AG04450 (cell line): ENCODE measurements at regions not wholly inside any gene's neighbourhood (a gene's known extent, or its start where the extent isn't known, plus 50 kb on each side); places are given as distances from the start of the nearest gene placed in this dataset.

ENCODE experiments used
- CTCF ChIA-PET: fragments of 300-600, 350-600 bp; formaldehyde crosslinking; extraction: SDS; loops from one replicate; lab custom pipeline; 2022; ENCODE audit warnings: antibody characterized with exemption, inconsistent platforms; lab: Charles Lee
- POLR2A ChIA-PET: fragments of 350-600 bp; formaldehyde crosslinking; extraction: SDS; loops from one replicate; lab custom pipeline; 2021; ENCODE audit warnings: antibody characterized with exemption, inconsistent platforms; lab: Yijun Ruan, JAX
- DNase-seq: peaks from one replicate; pipeline ENCODE4 v3.0.0-alpha.2; 2011; ENCODE audit warnings: low read depth, low spot score
- H3K27ac ChIP-seq: one replicate; pipeline ENCODE4 v1.5.1; 2012; ENCODE audit warnings: low read depth, low read length, control low read depth
- H3K27me3 ChIP-seq: one replicate; pipeline ENCODE4 v1.6.0; 2012; ENCODE audit warnings: low read length; ENCODE audit not compliant: control insufficient read depth, insufficient read depth
- H3K4me3 ChIP-seq: 2 replicates; pipeline ENCODE4 v1.5.1; 2011; ENCODE audit warnings: mild to moderate bottlenecking, low read depth, low read length, control low read depth
- H3K9me3 ChIP-seq: 2 replicates; pipeline ENCODE4 v1.5.1; 2012; ENCODE audit warnings: low read length; ENCODE audit not compliant: control insufficient read depth, insufficient read depth
- TF ChIP-seq, protein P1 (sequence below): IDR thresholded peaks from 2 replicates; pipeline ENCODE4 v1.5.1; 2011; ENCODE audit warnings: low read depth, low read length, control low read depth, inconsistent platforms

DNA sequence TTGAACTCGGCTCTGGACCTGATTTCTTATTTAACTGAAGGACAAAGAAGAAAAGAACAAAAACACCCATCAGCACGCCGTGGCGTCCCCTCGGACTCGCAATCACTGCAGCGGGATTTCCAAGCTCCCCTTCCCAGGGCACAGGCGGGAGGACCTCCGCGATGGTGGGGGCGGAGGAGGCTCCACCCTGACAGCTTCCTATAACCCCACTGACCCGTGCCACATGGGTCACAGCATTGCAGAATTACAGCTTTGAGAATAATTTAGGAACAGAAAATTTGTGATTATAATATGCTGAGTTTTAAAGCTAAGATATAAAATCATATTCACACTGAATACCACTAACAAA, 129.7 kb upstream of the SEC61G start:
- Histone ChIP-seq H3K9me3 (no peaks in the 10 kb centered on the region), H3K27ac (no peak overlapping the region), H3K27me3 (no peaks in the 10 kb centered on the region), H3K4me3 (peak overlapping the region; percentile 46)
- CTCF ChIA-PET, result interaction anchor here (1.2 kb wide), 1 partner anchor 367 kb away, joined by 4 read pairs; no protein-coding TSS in a partner anchor
- POLR2A ChIA-PET, result no interaction called here
- TF ChIP-seq, protein P1, sequence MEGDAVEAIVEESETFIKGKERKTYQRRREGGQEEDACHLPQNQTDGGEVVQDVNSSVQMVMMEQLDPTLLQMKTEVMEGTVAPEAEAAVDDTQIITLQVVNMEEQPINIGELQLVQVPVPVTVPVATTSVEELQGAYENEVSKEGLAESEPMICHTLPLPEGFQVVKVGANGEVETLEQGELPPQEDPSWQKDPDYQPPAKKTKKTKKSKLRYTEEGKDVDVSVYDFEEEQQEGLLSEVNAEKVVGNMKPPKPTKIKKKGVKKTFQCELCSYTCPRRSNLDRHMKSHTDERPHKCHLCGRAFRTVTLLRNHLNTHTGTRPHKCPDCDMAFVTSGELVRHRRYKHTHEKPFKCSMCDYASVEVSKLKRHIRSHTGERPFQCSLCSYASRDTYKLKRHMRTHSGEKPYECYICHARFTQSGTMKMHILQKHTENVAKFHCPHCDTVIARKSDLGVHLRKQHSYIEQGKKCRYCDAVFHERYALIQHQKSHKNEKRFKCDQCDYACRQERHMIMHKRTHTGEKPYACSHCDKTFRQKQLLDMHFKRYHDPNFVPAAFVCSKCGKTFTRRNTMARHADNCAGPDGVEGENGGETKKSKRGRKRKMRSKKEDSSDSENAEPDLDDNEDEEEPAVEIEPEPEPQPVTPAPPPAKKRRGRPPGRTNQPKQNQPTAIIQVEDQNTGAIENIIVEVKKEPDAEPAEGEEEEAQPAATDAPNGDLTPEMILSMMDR, result no peak
- DNase-seq, result no peak

DNA sequence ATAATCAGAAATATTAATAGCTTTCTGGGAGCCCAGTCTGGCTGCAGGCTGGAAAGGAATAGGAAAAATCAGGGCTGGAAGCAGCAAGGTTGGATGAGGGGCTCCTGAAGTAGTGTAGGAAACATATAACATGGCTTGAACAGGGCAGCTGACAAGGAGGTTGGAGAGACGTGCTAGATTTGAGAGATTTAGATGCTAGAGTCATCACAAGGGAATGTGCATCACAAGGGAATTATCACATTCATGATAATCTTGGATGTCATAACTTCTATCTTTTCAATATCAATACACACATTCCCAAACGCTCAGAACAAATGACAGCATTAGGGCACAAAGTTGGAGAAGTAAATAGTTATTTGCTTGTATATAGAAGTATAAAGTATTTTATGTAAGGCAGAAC, 120.9 kb upstream of the EGFR start:
- Histone ChIP-seq H3K4me3 (no peak overlapping the region), H3K9me3 (no peaks in the 10 kb centered on the region), H3K27me3 (no peaks in the 10 kb centered on the region), H3K27ac (no peak overlapping the region)
- CTCF ChIA-PET, result interaction anchor here (1.0 to 1.8 kb wide), 2 partner anchors 55 to 357 kb away, joined by 3 to 4 read pairs; no protein-coding TSS in a partner anchor
- no peak for DNase-seq
- POLR2A ChIA-PET, result no interaction called here
- TF ChIP-seq, protein P1, result no peak

DNA sequence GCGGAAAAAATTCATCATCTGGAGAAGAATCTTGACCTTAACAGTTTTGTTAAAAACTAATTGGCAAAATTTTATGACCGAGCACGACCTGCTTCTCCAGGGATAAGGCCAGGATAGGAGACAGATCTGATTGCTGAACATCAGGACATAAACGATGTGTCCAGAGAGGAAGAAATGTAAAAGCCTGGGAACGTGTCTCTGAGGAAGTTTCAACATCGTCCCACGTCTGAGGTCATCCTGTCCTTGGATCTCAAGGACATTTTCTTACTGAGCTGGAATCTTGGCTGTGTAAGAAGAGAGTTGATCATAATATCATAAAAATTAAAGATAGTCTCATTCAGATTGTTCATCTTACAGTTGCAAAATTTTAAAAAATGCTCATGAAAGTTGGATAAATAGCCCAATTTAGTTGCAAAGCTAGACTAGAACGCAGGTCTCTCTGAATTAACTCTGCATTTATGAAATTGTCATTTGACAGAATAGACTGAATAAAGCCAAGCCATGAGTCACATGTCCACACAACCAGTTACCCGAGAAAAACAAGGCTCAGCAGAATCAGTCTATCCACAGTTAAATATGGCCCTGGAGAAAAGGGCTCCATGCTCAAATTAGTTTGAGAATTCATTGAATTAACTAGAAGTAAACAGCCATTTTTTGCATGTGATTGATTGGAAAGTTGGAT, 120.0 kb upstream of the EGFR start:
- Histone ChIP-seq H3K9me3 (no peaks in the 10 kb centered on the region), H3K27me3 (no peaks in the 10 kb centered on the region), H3K4me3 (no peak overlapping the region), H3K27ac (no peak overlapping the region)
- CTCF ChIA-PET, result no interaction called here
- POLR2A ChIA-PET, result no interaction called here
- no peak for DNase-seq
- TF ChIP-seq, protein P1, result no peak

DNA sequence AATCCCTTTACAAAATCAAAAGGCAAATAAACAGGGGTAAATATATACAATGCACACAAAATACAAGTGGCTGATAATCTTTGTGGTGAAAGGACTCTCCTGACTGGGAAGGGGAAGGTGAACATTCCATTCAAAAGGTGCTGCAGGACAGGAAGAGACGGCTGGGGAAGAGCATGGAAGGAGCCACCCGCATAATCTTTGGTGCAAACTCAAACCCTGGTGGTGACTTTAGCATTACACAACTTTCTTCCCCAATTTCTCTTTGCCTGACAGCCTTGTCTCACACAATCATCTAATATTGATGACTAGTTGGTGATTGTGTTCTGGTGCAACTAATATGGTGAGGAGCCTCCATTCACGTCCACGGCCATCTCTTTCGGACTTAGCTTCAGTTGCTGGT, 117.0 kb upstream of the EGFR start:
- TF ChIP-seq, protein P1, result no peak
- Histone ChIP-seq H3K27me3 (no peaks in the 10 kb centered on the region), H3K27ac (no peak overlapping the region), H3K4me3 (no peak overlapping the region), H3K9me3 (no peaks in the 10 kb centered on the region)
- CTCF ChIA-PET, result interaction anchor here (2.6 kb wide), 1 partner anchor 353 kb away, joined by 10 read pairs; no protein-coding TSS in a partner anchor
- no peak for DNase-seq
- POLR2A ChIA-PET, result no interaction called here

DNA sequence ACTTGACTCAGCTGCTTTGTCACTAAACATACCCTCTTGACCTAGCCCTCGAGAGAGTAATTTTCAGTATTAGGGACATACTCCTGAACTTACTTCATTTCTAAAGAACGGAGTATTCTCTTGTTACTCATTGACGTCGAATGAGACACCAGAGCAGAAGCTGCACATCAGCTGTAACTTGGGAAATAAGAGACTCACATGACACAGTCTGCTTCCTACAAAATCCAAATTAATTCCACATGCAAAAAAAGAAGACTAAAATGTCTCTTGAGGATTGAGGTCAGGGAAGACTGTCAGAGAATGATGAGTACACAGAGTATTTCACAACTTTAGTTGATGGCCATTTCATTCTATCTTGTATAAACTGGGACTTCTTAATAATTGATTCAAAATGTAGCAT, 114.7 kb upstream of the EGFR start:
- Histone ChIP-seq H3K4me3 (no peak overlapping the region), H3K9me3 (no peaks in the 10 kb centered on the region), H3K27ac (no peak overlapping the region), H3K27me3 (no peaks in the 10 kb centered on the region)
- TF ChIP-seq, protein P1, result no peak
- peak; percentile 74 for DNase-seq
- ChIA-PET CTCF (interaction anchor here (2.6 kb wide), 1 partner anchor 351 kb away, joined by 10 read pairs; no protein-coding TSS in a partner anchor), POLR2A (no interaction called here)
